RWPE2 (cell line): ENCODE measurements at regions not wholly inside any gene's neighbourhood (a gene's known extent, or its start where the extent isn't known, plus 50 kb on each side); places are given as distances from the start of the nearest gene placed in this dataset.

Experiments
- ATAC-seq: fragments of 200-7000 bp; cut with Tn5 transposase; 3 replicates; pipeline ENCODE4 v1.9.1; 2021; ENCODE audit warnings: low read depth
- DNase-seq: peaks from one replicate; pipeline ENCODE4 v3.0.0-alpha.2; 2020; ENCODE audit warnings: low spot score
- H3K27ac ChIP-seq: fragments of 450-650 bp; 2 replicates; pipeline ENCODE4 v1.5.1; 2017; ENCODE audit warnings: mild to moderate bottlenecking; ENCODE audit not compliant: poor library complexity, severe bottlenecking
- H3K27me3 ChIP-seq: fragments of 250-450 bp; sonication (Bioruptor Pico); 2 replicates; pipeline ENCODE4 v1.5.1; 2021; ENCODE audit warnings: mild to moderate bottlenecking, moderate library complexity; ENCODE audit not compliant: insufficient read depth, poor library complexity, severe bottlenecking
- H3K36me3 ChIP-seq: fragments of 250-450 bp; sonication (Bioruptor Pico); 2 replicates; pipeline ENCODE4 v1.5.1; 2020; ENCODE audit warnings: low read depth, mild to moderate bottlenecking, moderate library complexity
- H3K4me1 ChIP-seq: fragments of 250-450 bp; sonication (Bioruptor Pico); 2 replicates; pipeline ENCODE4 v1.5.1; 2021; ENCODE audit warnings: mild to moderate bottlenecking, moderate library complexity; ENCODE audit not compliant: insufficient read depth, poor library complexity, severe bottlenecking
- H3K4me3 ChIP-seq: fragments of 250-450 bp; sonication (Bioruptor Pico); 2 replicates; pipeline ENCODE4 v1.5.1; 2021; ENCODE audit warnings: mild to moderate bottlenecking, moderate library complexity; ENCODE audit not compliant: severe bottlenecking
- H3K9me3 ChIP-seq: fragments of 250-450 bp; sonication (Bioruptor Pico); 2 replicates; pipeline ENCODE4 v1.5.1; 2021; ENCODE audit warnings: mild to moderate bottlenecking, moderate library complexity; ENCODE audit not compliant: severe bottlenecking
- TF ChIP-seq, protein P1 (sequence below): fragments of 450-650 bp; IDR thresholded peaks from one replicate; pipeline ENCODE4 v1.5.1; 2017; ENCODE audit warnings: mild to moderate bottlenecking, moderate library complexity; ENCODE audit not compliant: poor library complexity, severe bottlenecking

DNA sequence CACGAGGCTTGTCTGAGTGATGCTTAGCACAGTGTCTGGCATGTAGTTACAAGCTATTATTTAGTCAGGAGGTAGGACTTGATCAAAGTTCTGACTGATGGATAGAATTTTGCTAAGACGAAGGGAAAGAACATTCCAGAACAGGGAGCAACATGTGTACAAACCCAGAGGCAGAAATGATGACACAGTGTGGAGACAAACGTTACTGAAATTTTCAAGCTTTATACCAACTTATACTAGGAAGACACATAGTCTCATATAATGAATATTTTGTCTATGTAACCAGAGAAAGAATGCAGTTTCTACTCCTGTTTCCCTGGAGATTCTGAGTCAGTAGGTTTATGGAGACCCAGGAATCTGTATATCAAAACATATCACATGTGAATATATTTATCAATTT is 123.4 kb downstream of the FAM124B start:
- TF ChIP-seq, protein P1, sequence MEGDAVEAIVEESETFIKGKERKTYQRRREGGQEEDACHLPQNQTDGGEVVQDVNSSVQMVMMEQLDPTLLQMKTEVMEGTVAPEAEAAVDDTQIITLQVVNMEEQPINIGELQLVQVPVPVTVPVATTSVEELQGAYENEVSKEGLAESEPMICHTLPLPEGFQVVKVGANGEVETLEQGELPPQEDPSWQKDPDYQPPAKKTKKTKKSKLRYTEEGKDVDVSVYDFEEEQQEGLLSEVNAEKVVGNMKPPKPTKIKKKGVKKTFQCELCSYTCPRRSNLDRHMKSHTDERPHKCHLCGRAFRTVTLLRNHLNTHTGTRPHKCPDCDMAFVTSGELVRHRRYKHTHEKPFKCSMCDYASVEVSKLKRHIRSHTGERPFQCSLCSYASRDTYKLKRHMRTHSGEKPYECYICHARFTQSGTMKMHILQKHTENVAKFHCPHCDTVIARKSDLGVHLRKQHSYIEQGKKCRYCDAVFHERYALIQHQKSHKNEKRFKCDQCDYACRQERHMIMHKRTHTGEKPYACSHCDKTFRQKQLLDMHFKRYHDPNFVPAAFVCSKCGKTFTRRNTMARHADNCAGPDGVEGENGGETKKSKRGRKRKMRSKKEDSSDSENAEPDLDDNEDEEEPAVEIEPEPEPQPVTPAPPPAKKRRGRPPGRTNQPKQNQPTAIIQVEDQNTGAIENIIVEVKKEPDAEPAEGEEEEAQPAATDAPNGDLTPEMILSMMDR, result no peak
- no peak for DNase-seq
- H3K4me3 ChIP-seq, result no peak overlapping the region
- H3K27ac ChIP-seq, result no peak overlapping the region
- no peaks in the 10 kb centered on the region for H3K36me3 ChIP-seq
- no peaks in the 10 kb centered on the region for H3K27me3 ChIP-seq
- peak; percentile 19; the same call in 2 of the 3 replicates for ATAC-seq
- no peaks in the 10 kb centered on the region for H3K9me3 ChIP-seq
- no peaks in the 10 kb centered on the region for H3K4me1 ChIP-seq

- H3K27ac ChIP-seq, result no peak overlapping the region
- H3K27me3 ChIP-seq, result no peaks in the 10 kb centered on the region
- DNase-seq (no peak), ATAC-seq (no peak)
- no peaks in the 10 kb centered on the region for H3K36me3 ChIP-seq
- no peak overlapping the region for H3K4me3 ChIP-seq
- no peaks in the 10 kb centered on the region for H3K4me1 ChIP-seq
- TF ChIP-seq, protein P1, result no peak
- no peaks in the 10 kb centered on the region for H3K9me3 ChIP-seq
Observed at GRCh38 chr2:224276251-224276650, 125.7 kb downstream of the FAM124B start.

DNA sequence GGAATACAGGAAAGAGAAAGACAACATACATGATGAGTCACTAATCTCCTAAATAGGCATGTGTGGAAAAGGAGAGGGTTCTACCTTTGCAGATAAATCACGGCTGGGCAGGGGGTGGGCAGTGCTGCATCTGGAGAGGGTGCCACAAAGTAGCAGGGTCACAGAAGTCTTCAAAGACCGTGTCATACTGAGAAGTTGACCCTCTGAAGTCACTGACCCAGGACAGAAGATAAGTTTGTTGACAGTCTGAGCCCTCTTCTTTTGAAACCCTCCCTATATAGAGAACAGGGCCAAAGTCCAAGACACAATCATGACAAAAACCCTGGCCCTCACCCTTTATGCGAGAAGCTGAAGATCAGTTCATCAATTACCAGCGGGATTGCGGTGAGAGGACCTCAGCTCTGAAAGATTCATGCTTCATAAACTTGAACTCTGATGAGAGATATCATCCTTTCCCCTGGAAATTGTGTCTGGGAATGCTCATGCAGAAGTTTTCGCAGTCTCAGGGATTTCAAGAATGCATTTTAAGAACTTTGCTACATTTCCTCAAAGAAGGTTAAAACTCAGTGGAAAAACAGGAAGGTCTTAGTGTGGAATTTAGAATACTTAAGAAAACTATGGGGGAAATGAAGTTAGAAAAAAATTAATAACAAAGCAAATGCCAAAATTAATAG is 129.5 kb downstream of the FAM124B start:
- H3K4me1 ChIP-seq, result peaks cover 12% of the 10 kb centered on the region
- ATAC-seq, result no peak
- H3K9me3 ChIP-seq, result no peaks in the 10 kb centered on the region
- TF ChIP-seq, protein P1, result no peak
- no peaks in the 10 kb centered on the region for H3K36me3 ChIP-seq
- no peak overlapping the region for H3K27ac ChIP-seq
- no peaks in the 10 kb centered on the region for H3K27me3 ChIP-seq
- DNase-seq, result no peak
- H3K4me3 ChIP-seq, result no peak overlapping the region

DNA sequence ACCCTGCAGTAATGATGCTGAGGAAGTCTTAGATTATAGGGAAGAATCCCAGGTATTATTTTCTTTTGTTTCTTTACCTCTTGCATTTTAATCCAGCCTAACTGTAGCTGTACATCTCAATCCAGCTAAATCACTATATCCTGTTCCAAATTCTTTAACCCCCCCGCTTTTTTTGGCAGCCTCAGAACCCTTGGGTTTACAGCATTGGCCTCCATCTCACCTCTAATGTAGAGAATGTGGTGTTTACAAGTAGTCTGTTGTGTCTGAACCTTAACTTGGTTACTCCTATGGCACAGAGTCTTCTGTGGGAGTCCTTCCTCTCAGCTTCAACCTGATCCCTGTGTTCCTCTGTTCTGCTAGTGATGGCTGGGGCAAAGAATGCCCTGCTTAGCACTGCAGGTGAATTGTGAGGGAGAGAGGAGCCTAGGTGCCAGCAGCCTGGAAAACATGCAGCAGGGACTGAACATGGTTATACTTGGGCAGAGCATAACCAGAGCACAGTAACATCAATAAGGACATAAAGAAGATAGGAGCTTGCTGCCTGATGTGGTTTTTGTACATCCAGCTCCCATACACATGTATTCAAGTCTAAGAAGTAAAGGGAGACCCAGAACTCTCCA is 130.2 kb downstream of the FAM124B start:
- Histone ChIP-seq H3K36me3 (no peaks in the 10 kb centered on the region), H3K4me1 (peaks cover 12% of the 10 kb centered on the region), H3K27me3 (no peaks in the 10 kb centered on the region), H3K27ac (no peak overlapping the region), H3K4me3 (no peak overlapping the region), H3K9me3 (no peaks in the 10 kb centered on the region)
- ATAC-seq, result no peak
- TF ChIP-seq, protein P1, result no peak
- DNase-seq, result no peak

DNA sequence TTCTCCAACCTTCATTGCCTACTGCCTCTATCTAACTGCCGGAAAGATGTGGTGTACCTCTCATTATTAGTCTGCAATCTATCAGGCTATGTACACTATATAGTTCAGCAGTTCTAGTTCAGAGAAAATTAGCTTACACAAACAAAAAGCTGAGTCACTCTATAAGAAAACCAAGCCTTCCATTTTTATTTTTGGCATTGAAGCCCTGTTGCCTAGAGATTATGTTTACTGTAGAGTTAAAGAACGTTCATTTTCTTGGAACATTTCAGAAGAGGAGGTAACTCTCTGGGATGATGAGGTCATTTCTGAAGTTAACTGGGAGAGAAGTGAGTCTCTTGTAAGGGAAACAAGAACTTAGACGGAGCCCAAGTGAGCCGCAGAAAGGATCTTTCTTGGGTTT is 133.5 kb downstream of the FAM124B start:
- TF ChIP-seq, protein P1, result no peak
- peak overlapping the region; percentile 15 for H3K27ac ChIP-seq
- H3K27me3 ChIP-seq, result no peaks in the 10 kb centered on the region
- no peaks in the 10 kb centered on the region for H3K9me3 ChIP-seq
- no peak overlapping the region for H3K4me3 ChIP-seq
- H3K36me3 ChIP-seq, result no peaks in the 10 kb centered on the region
- DNase-seq (no peak), ATAC-seq (peak; percentile 93)
- H3K4me1 ChIP-seq, result peaks cover 17% of the 10 kb centered on the region
